Small intestine (tissue), 7 donors: ENCODE measurements at regions not wholly inside any gene's neighbourhood (a gene's known extent, or its start where the extent isn't known, plus 50 kb on each side); places are given as distances from the start of the nearest gene placed in this dataset.

Experiments used
- DNase-seq, 2 donors: peaks; one replicate each; pipeline versions ENCODE4 v3.0.0 to v3.0.0-alpha.2; 2013
- FAIRE-seq: peaks from 2 replicates; lab custom pipeline; 2012; peaks lifted over from hg19 to GRCh38; lab: Jason Lieb, UNC
- H3K27ac ChIP-seq, 3 donors: one replicate each; pipeline ENCODE4 v1.5.1; 2013; ENCODE audit warnings: low read length in 2 of 3, mild to moderate bottlenecking in 2 of 3, control low read depth in 1 of 3, inconsistent platforms in 1 of 3, low read depth in 1 of 3, moderate library complexity in 1 of 3
- H3K27me3 ChIP-seq, 3 donors: one replicate each; pipeline ENCODE4 v1.6.1; 2013; ENCODE audit warnings: low read length in 3 of 3, inconsistent platforms in 1 of 3; ENCODE audit not compliant: control insufficient read depth in 3 of 3, insufficient read depth in 3 of 3
- H3K36me3 ChIP-seq, 3 donors: one replicate each; pipeline ENCODE4 v1.6.1; 2013; ENCODE audit warnings: low read length in 3 of 3, inconsistent platforms in 1 of 3, low read depth in 1 of 3, mild to moderate bottlenecking in 1 of 3, moderate library complexity in 1 of 3; ENCODE audit not compliant: control insufficient read depth in 3 of 3, insufficient read depth in 2 of 3
- H3K4me1 ChIP-seq, 3 donors: one replicate each; pipeline ENCODE4 v1.6.1; 2013; ENCODE audit warnings: low read length in 2 of 3, inconsistent platforms in 1 of 3, low read depth in 1 of 3, mild to moderate bottlenecking in 1 of 3, moderate library complexity in 1 of 3; ENCODE audit not compliant: control insufficient read depth in 3 of 3, insufficient read depth in 2 of 3
- H3K4me3 ChIP-seq, 3 donors: one replicate each; pipeline ENCODE4 v1.5.1; 2013; ENCODE audit warnings: low read length in 3 of 3, control low read depth in 1 of 3, inconsistent platforms in 1 of 3, low read depth in 1 of 3, mild to moderate bottlenecking in 1 of 3, moderate library complexity in 1 of 3
- H3K9me3 ChIP-seq, 2 donors: one replicate each; pipeline ENCODE4 v1.6.1; 2013; ENCODE audit warnings: low read depth in 1 of 2, low read length in 1 of 2; ENCODE audit not compliant: control insufficient read depth in 2 of 2, insufficient read depth in 1 of 2
- WGBS, 3 donors: extraction: QIAGEN DNeasy Blood & Tissue Kit; methylation state at CpG; one replicate each; pipeline ENCODE4 v1.1.7; 2013; 5-methylcytosine and 5-hydroxymethylcytosine counted together
- donor health status: healthy with polysubstance abuse.
- donor health status: control.
- donor health status: control.
- donor health status: Bipolar disorder and iron deficiency.
- donor health status: healthy.

- H3K9me3 ChIP-seq = no peaks in the 10 kb centered on the region
- no peaks in the 10 kb centered on the region for H3K4me1 ChIP-seq
- H3K27ac ChIP-seq = no peak overlapping the region
- H3K4me3 ChIP-seq = no peak overlapping the region
- H3K27me3 ChIP-seq = no peaks in the 10 kb centered on the region
- H3K36me3 ChIP-seq = no peaks in the 10 kb centered on the region
- no peak for FAIRE-seq
- 84 to 87% (median 85%) methylated on average over 2 of the region's 2 CpGs for WGBS, 3 donors
- DNase-seq = no peak
These were observed 130.3 kb upstream of the ARID2 start for GRCh38 chr12:45599196-45599595.

GRCh38 chr12:45601390-45601789, 128.1 kb upstream of the ARID2 start:
- H3K27ac ChIP-seq = no peak overlapping the region
- no peaks in the 10 kb centered on the region for H3K27me3 ChIP-seq
- FAIRE-seq (no peak), DNase-seq (no peak)
- H3K4me3 ChIP-seq = no peak overlapping the region
- WGBS, 3 donors = 41 to 67% (median 50%) methylated on average over 2 of the region's 2 CpGs
- H3K9me3 ChIP-seq = peaks cover 0 to 6% of the 10 kb centered on the region in 2 donors
- H3K4me1 ChIP-seq = no peaks in the 10 kb centered on the region
- H3K36me3 ChIP-seq = no peaks in the 10 kb centered on the region

GRCh38 chr12:45601888-45602287, 127.6 kb upstream of the ARID2 start:
- Histone ChIP-seq H3K36me3 (no peaks in the 10 kb centered on the region), H3K4me3 (no peak overlapping the region), H3K9me3 (peaks cover 0 to 7% of the 10 kb centered on the region in 2 donors), H3K27ac (no peak overlapping the region), H3K4me1 (no peaks in the 10 kb centered on the region), H3K27me3 (no peaks in the 10 kb centered on the region)
- WGBS, 3 donors = 27 to 53% (median 41%) methylated on average over 4 of the region's 4 CpGs
- FAIRE-seq (no peak), DNase-seq (no peak)

- H3K4me1 ChIP-seq = no peaks in the 10 kb centered on the region
These were observed 123.9 kb upstream of the ARID2 start for GRCh38 chr12:45605624-45606023.

GRCh38 chr12:45611061-45611460, 118.4 kb upstream of the ARID2 start:
- Histone ChIP-seq H3K27ac (no peak overlapping the region), H3K36me3 (no peaks in the 10 kb centered on the region), H3K27me3 (peaks cover 0 to 2% (median 0%) of the 10 kb centered on the region in 3 donors), H3K9me3 (peaks cover 0 to 3% of the 10 kb centered on the region in 2 donors), H3K4me3 (no peak overlapping the region), H3K4me1 (no peaks in the 10 kb centered on the region)
- DNase-seq (no peak), FAIRE-seq (no peak)
- WGBS, 3 donors = 29 to 61% (median 52%) methylated on average over 20 of the region's 20 CpGs

More at GRCh38 chr12:45605624-45606023, 123.9 kb upstream of the ARID2 start:
- 92 to 100% (median 96%) methylated on average over 1 of the region's 1 CpG for WGBS, 3 donors
- FAIRE-seq = no peak
- no peak overlapping the region for H3K27ac ChIP-seq
- H3K4me3 ChIP-seq = no peak overlapping the region
- peaks cover 0 to 7% of the 10 kb centered on the region in 2 donors for H3K9me3 ChIP-seq
- no peaks in the 10 kb centered on the region for H3K27me3 ChIP-seq
- DNase-seq = no peak
- H3K36me3 ChIP-seq = no peaks in the 10 kb centered on the region

GRCh38 chr12:45611495-45611894, 118.0 kb upstream of the ARID2 start:
- Histone ChIP-seq H3K27me3 (peaks cover 0 to 2% (median 0%) of the 10 kb centered on the region in 3 donors), H3K9me3 (no peaks in the 10 kb centered on the region), H3K4me3 (no peak overlapping the region), H3K4me1 (no peaks in the 10 kb centered on the region), H3K27ac (no peak overlapping the region), H3K36me3 (no peaks in the 10 kb centered on the region)
- DNase-seq (no peak), FAIRE-seq (no peak)
- 84 to 91% (median 84%) methylated on average over 5 of the region's 5 CpGs for WGBS, 3 donors

- no peaks in the 10 kb centered on the region for H3K4me1 ChIP-seq
- peaks cover 0 to 2% (median 0%) of the 10 kb centered on the region in 3 donors for H3K27me3 ChIP-seq
- H3K4me3 ChIP-seq = no peak overlapping the region
- no peaks in the 10 kb centered on the region for H3K36me3 ChIP-seq
- no peak overlapping the region for H3K27ac ChIP-seq
- 75 to 82% (median 82%) methylated on average over 7 of the region's 7 CpGs for WGBS, 3 donors
- H3K9me3 ChIP-seq = no peaks in the 10 kb centered on the region
- FAIRE-seq (no peak), DNase-seq (no peak)
These were observed 117.3 kb upstream of the ARID2 start for GRCh38 chr12:45612044-45612794.

- WGBS, 3 donors = 82 to 96% (median 91%) methylated on average over 3 of the region's 3 CpGs
- Histone ChIP-seq H3K4me3 (no peak overlapping the region), H3K4me1 (no peaks in the 10 kb centered on the region), H3K27ac (no peak overlapping the region), H3K36me3 (no peaks in the 10 kb centered on the region), H3K27me3 (peaks cover 0 to 2% (median 0%) of the 10 kb centered on the region in 3 donors), H3K9me3 (no peaks in the 10 kb centered on the region)
- FAIRE-seq (no peak), DNase-seq (no peak)
These were observed 116.2 kb upstream of the ARID2 start for GRCh38 chr12:45613296-45613695.
